GM12878 (cell line): ENCODE measurements at regions not wholly inside any gene's neighbourhood (a gene's known extent, or its start where the extent isn't known, plus 50 kb on each side); places are given as distances from the start of the nearest gene placed in this dataset.

Experiments used
- ATAC-seq: fragments of 200-7000 bp; cut with Tn5 transposase; 3 replicates; pipeline ENCODE4 v1.9.1; 2020; ENCODE audit warnings: mild to moderate bottlenecking, moderate library complexity
- BruUV-seq: library from RNA; stranded (reverse); fragments of 400-500 nt; replicated peaks from 2 replicates; lab custom pipeline; 2021; lab: Mats Ljungman, UMichigan
- CTCF ChIA-PET: fragments of 300-600 bp; sonication (Branson Sonifier 250); formaldehyde crosslinking; extraction: SDS; loops from one replicate; lab custom pipeline; 2021; ENCODE audit warnings: inconsistent platforms; lab: Yijun Ruan, JAX
- POLR2A ChIA-PET: fragments of 350-600 bp; formaldehyde crosslinking; extraction: SDS; loops from one replicate; lab custom pipeline; 2021; ENCODE audit warnings: inconsistent platforms; lab: Charles Lee
- RAD21 ChIA-PET: fragments of 300-600 bp; sonication (Branson Sonifier 250); formaldehyde crosslinking; loops from one replicate; lab custom pipeline; 2023; ENCODE audit warnings: antibody characterized with exemption; ENCODE audit not compliant: unreplicated experiment; lab: Charles Lee
- SMC1A ChIA-PET: fragments of 300-600 bp; sonication (Branson Sonifier 250); formaldehyde crosslinking; loops from one replicate; lab custom pipeline; 2023; ENCODE audit not compliant: unreplicated experiment, uncharacterized antibody; lab: Charles Lee
- DNase-seq: peaks from one replicate; pipeline ENCODE4 v3.0.0-alpha.2; 2011; ENCODE audit warnings: low read depth, low spot score
- FAIRE-seq: peaks from 3 replicates; lab custom pipeline; 2011; peaks lifted over from hg19 to GRCh38; lab: Jason Lieb, UNC
- H2AFZ ChIP-seq: 2 replicates; pipeline ENCODE4 v1.6.0; 2011; ENCODE audit warnings: low read depth, low read length, control low read depth; ENCODE audit not compliant: control insufficient read depth
- H3K27ac ChIP-seq: 2 replicates; pipeline ENCODE4 v1.5.1; 2011; ENCODE audit warnings: control low read depth; ENCODE audit not compliant: control insufficient read depth, insufficient read depth
- H3K27me3 ChIP-seq, 2 experiments: replicated peaks in 1 of 2; 2 replicates each; pipeline versions ENCODE4 v1.6.0 to v1.6.1; 2011; ENCODE audit warnings: low read length in 1 of 2; ENCODE audit not compliant: control insufficient read depth in 2 of 2, insufficient read depth in 2 of 2
- H3K36me3 ChIP-seq, 2 experiments: 2 replicates each; pipeline ENCODE4 v1.5.1; 2011; ENCODE audit warnings: low read length in 1 of 2; ENCODE audit not compliant: control insufficient read depth in 2 of 2, insufficient read depth in 2 of 2
- H3K4me1 ChIP-seq: 2 replicates; pipeline ENCODE4 v1.6.1; 2011; ENCODE audit warnings: mild to moderate bottlenecking, low read length, moderate library complexity, mixed read lengths; ENCODE audit not compliant: control insufficient read depth, insufficient read depth
- H3K4me2 ChIP-seq: 2 replicates; pipeline ENCODE4 v1.6.0; 2011; ENCODE audit warnings: control low read depth; ENCODE audit not compliant: control insufficient read depth, insufficient read depth
- H3K4me3 ChIP-seq: fragments of 200-600 bp; sonication (generic); 2 replicates; pipeline ENCODE4 v1.5.1; 2016
- H3K79me2 ChIP-seq: 2 replicates; pipeline ENCODE4 v1.6.0; 2011; ENCODE audit warnings: low read length; ENCODE audit not compliant: control insufficient read depth, insufficient read depth
- H3K9ac ChIP-seq: 2 replicates; pipeline ENCODE4 v1.8.0; 2011; ENCODE audit warnings: low read length, control low read depth, mixed read lengths; ENCODE audit not compliant: control insufficient read depth, insufficient read depth
- H3K9me3 ChIP-seq: replicated peaks from 3 replicates; pipeline ENCODE4 v1.5.1; 2011; ENCODE audit warnings: mild to moderate bottlenecking, low read length; ENCODE audit not compliant: control insufficient read depth, insufficient read depth
- H4K20me1 ChIP-seq: 2 replicates; pipeline ENCODE4 v1.6.0; 2011; ENCODE audit not compliant: control insufficient read depth, insufficient read depth
- GABPA ChIP-seq: IDR thresholded peaks from 2 replicates; pipeline ENCODE4 v1.6.1; 2014; ENCODE audit warnings: antibody characterized with exemption, low read depth, mild to moderate bottlenecking, inconsistent platforms
- JUNB ChIP-seq: IDR thresholded peaks from 2 replicates; pipeline ENCODE4 v1.6.1; 2016; ENCODE audit warnings: antibody characterized with exemption, mild to moderate bottlenecking
- MEF2A ChIP-seq: IDR thresholded peaks from 2 replicates; pipeline ENCODE4 v1.6.1; 2011; ENCODE audit warnings: low read depth, mild to moderate bottlenecking, low read length, moderate library complexity; ENCODE audit not compliant: insufficient read depth
- SP1 ChIP-seq: IDR thresholded peaks from one replicate; pipeline ENCODE4 v1.6.1; 2011; ENCODE audit warnings: low read depth, low read length
- ZBTB40 ChIP-seq: fragments of 450-650 bp; IDR thresholded peaks from 2 replicates; pipeline ENCODE4 v1.6.1; 2016; ENCODE audit warnings: mild to moderate bottlenecking, moderate library complexity, borderline replicate concordance
- WGBS: methylation state at CpG from one replicate; pipeline ENCODE4 v1.1.6; 2016; ENCODE audit warnings: low lambda C conversion rate; ENCODE audit not compliant: insufficient replicate concordance, insufficient coverage; ENCODE audit errors: missing lambda C conversion rate; 5-methylcytosine and 5-hydroxymethylcytosine counted together
- in situ Hi-C: fragments of 300-500 bp; cut with MboI; formaldehyde crosslinking; loops from 9 replicates; pipeline ENCODE4 v1.14.3; 2018; ENCODE audit warnings: mixed read lengths
- intact Hi-C: fragments of 100-400 bp; cut with micrococcal nuclease; formaldehyde crosslinking; loops from one replicate; pipeline ENCODE4 v1.14.2; 2022; ENCODE audit not compliant: unreplicated experiment
- TF ChIP-seq, protein P1 (sequence below): IDR thresholded peaks from 2 replicates; pipeline ENCODE4 v1.6.1; 2011; ENCODE audit warnings: mild to moderate bottlenecking, low read depth, low read length, moderate library complexity; ENCODE audit not compliant: insufficient replicate concordance

GRCh38 chr20:4070323-4071177, 55.2 kb upstream of the RNF24 start:
- no peak for FAIRE-seq

More at GRCh38 chr20:4070323-4071177, 55.2 kb upstream of the RNF24 start:
- no TSS peak for BruUV-seq
- ChIA-PET SMC1A (interaction anchor here (0.6 to 2.8 kb wide), 11 partner anchors 13 to 303 kb away, joined by 3 to 9 read pairs (median 4); partner anchors contain the start of gene ADISSP), CTCF (interaction anchor here (1.0 to 4.7 kb wide), 8 partner anchors 12 to 216 kb away, joined by 3 to 34 read pairs (median 5); no protein-coding TSS in a partner anchor), POLR2A (no interaction called here), RAD21 (interaction anchor here (0.6 to 1.8 kb wide), 3 partner anchors 37 to 183 kb away, joined by 3 to 7 read pairs (median 3); no protein-coding TSS in a partner anchor)
- intact Hi-C loops (no loop called here), in situ Hi-C loops (no loop called here)
- peaks cover 0 to 3% of the 10 kb centered on the region in 2 experiments; a peak in 1 of 4 replicates for H3K27me3 ChIP-seq
- H3K4me2 ChIP-seq = no peak overlapping the region
- no peaks in the 10 kb centered on the region for H3K4me1 ChIP-seq
- WGBS = 38% methylated on average over 3 of the region's 3 CpGs
- no peaks in the 10 kb centered on the region for H3K36me3 ChIP-seq
- no peaks in the 10 kb centered on the region for H3K79me2 ChIP-seq
- no peaks in the 10 kb centered on the region; the same call in 2 of the 3 replicates for H3K9me3 ChIP-seq
- no peak overlapping the region for H3K27ac ChIP-seq
- DNase-seq (no peak), ATAC-seq (no peak)
- H2AFZ ChIP-seq = no peak overlapping the region
- TF ChIP-seq JUNB = no peak
- TF ChIP-seq SP1 = no peak
- no peak for TF ChIP-seq ZBTB40
- TF ChIP-seq MEF2A = no peak
- TF ChIP-seq, protein P1, sequence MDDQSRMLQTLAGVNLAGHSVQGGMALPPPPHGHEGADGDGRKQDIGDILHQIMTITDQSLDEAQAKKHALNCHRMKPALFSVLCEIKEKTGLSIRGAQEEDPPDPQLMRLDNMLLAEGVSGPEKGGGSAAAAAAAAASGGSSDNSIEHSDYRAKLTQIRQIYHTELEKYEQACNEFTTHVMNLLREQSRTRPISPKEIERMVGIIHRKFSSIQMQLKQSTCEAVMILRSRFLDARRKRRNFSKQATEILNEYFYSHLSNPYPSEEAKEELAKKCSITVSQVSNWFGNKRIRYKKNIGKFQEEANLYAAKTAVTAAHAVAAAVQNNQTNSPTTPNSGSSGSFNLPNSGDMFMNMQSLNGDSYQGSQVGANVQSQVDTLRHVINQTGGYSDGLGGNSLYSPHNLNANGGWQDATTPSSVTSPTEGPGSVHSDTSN = no peak
- no peak for TF ChIP-seq GABPA
- no peaks in the 10 kb centered on the region for H4K20me1 ChIP-seq
- no peak overlapping the region for H3K9ac ChIP-seq
- no peak overlapping the region for H3K4me3 ChIP-seq
